ENCODE measurements at regions not wholly inside any gene's neighbourhood (a gene's known extent, or its start where the extent isn't known, plus 50 kb on each side); places are given as distances from the start of the nearest gene placed in this dataset.

DNA sequence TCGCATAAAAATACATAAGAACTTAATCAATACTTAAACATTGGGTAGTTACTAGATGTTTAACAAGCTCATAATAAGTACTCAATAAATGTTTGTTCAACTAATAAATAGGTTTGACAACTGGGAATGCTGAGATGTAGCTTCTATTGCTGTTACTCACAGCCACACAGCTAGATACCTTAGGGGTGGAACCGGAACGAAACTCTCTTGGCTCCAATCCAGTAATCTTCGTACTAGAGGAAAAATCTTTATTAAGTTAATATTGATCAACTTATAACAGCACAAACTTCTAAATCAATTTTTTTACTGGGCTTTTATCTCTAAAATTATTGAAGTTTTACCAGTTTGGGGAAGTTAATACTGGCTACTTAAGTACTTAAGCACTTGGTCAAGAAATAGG lies 247.8 kb downstream of the PAX3 start:
- TF ChIP-seq FOXA1 (IDR thresholded peaks at IDR 0.05) (no peak), SP1 (IDR thresholded peaks at IDR 0.05) (no peak), CTBP1 (IDR thresholded peaks at IDR 0.05; ENCODE audit: borderline replicate concordance) (no peak), SUZ12 (IDR thresholded peaks at IDR 0.05) (no peak), PKNOX1 (IDR thresholded peaks at IDR 0.05) (no peak), BHLHE40 (IDR thresholded peaks at IDR 0.05; ENCODE audit: borderline replicate concordance) (no peak), NFRKB (IDR thresholded peaks at IDR 0.05) (no peak), FOXM1 (IDR thresholded peaks at IDR 0.05; ENCODE audit: borderline replicate concordance) (no peak)
- DNase-seq (ENCODE audit: extremely low spot score), result no peak
- POLR2A ChIA-PET, result no interaction called here
- CTCF ChIA-PET, result interaction anchor here (1.5 kb wide), 1 partner anchor 13 kb away, joined by 5 read pairs; no protein-coding TSS in a partner anchor

- CTCF ChIA-PET, result interaction anchor here (1.5 kb wide), 1 partner anchor 12 kb away, joined by 5 read pairs; no protein-coding TSS in a partner anchor
- no peak for TF ChIP-seq ELF4 (IDR thresholded peaks at IDR 0.05)
- no peak for TF ChIP-seq SP1 (IDR thresholded peaks at IDR 0.05)
- TF ChIP-seq FOXM1 (IDR thresholded peaks at IDR 0.05; ENCODE audit: borderline replicate concordance), result no peak
- TF ChIP-seq ZNF384 (IDR thresholded peaks at IDR 0.05), result no peak
- no peak for TF ChIP-seq HDGF (IDR thresholded peaks at IDR 0.05; ENCODE audit: borderline replicate concordance)
- no peak for TF ChIP-seq NFRKB (IDR thresholded peaks at IDR 0.05)
- no peak for TF ChIP-seq FOXA1 (IDR thresholded peaks at IDR 0.05)
- DNase-seq (ENCODE audit: extremely low spot score), result no peak
Observed at GRCh38 chr2:222049946-222050345, 248.9 kb downstream of the PAX3 start.

DNA sequence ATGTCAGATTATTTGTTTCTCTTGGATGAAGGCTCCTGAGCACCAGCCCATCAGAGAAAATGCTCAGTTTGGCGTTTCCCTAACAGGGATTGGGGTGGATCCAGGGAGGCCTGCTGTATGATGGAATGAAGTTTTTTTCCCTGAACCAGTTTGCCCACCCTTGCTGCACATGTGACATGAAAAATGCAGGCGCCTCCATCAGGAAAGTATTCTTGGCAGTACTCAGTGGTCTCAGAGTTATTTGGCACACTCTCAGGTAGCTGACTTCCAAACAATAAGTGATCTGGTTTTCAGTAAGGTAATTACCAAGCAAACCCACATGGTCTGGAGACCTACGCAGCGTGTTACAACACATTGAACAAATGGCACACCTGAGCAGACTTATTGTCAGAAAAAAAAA lies 254.9 kb downstream of the PAX3 start:
- no peak for DNase-seq (ENCODE audit: extremely low spot score)
- ChIA-PET POLR2A (no interaction called here), CTCF (no interaction called here)
- TF ChIP-seq BHLHE40 (IDR thresholded peaks at IDR 0.05; ENCODE audit: borderline replicate concordance), result no peak
- TF ChIP-seq SUZ12 (IDR thresholded peaks at IDR 0.05), result no peak
- no peak for TF ChIP-seq PKNOX1 (IDR thresholded peaks at IDR 0.05)
- no peak for TF ChIP-seq NFRKB (IDR thresholded peaks at IDR 0.05)
- TF ChIP-seq ARNT (IDR thresholded peaks at IDR 0.05), result no peak
- TF ChIP-seq L3MBTL2 (conservative IDR thresholded peaks at IDR 0.05), result no peak
- TF ChIP-seq FOXA1 (IDR thresholded peaks at IDR 0.05), result no peak
- no peak for TF ChIP-seq HDGF (IDR thresholded peaks at IDR 0.05; ENCODE audit: borderline replicate concordance)
- TF ChIP-seq CTBP1 (IDR thresholded peaks at IDR 0.05; ENCODE audit: borderline replicate concordance), result no peak
- TF ChIP-seq ELF4 (IDR thresholded peaks at IDR 0.05), result no peak
- TF ChIP-seq SP1 (IDR thresholded peaks at IDR 0.05), result no peak
- no peak for TF ChIP-seq FOXK2 (IDR thresholded peaks at IDR 0.05)
- TF ChIP-seq LEF1 (IDR thresholded peaks at IDR 0.05; ENCODE audit: borderline replicate concordance), result no peak
- no peak for TF ChIP-seq TARDBP (IDR thresholded peaks at IDR 0.05)
- TF ChIP-seq FOXM1 (IDR thresholded peaks at IDR 0.05; ENCODE audit: borderline replicate concordance), result no peak
- TF ChIP-seq ZNF384 (IDR thresholded peaks at IDR 0.05), result no peak

More at GRCh38 chr2:222049946-222050345, 248.9 kb downstream of the PAX3 start:
- POLR2A ChIA-PET, result no interaction called here

- no peak for TF ChIP-seq SUZ12 (IDR thresholded peaks at IDR 0.05)
- no peak for TF ChIP-seq ZNF384 (IDR thresholded peaks at IDR 0.05)
- no peak for TF ChIP-seq PKNOX1 (IDR thresholded peaks at IDR 0.05)
- no peak for TF ChIP-seq LEF1 (IDR thresholded peaks at IDR 0.05; ENCODE audit: borderline replicate concordance)
- no peak for TF ChIP-seq L3MBTL2 (conservative IDR thresholded peaks at IDR 0.05)
- no peak for TF ChIP-seq SP1 (IDR thresholded peaks at IDR 0.05)
- no peak for TF ChIP-seq ELF4 (IDR thresholded peaks at IDR 0.05)
- no peak for TF ChIP-seq CTBP1 (IDR thresholded peaks at IDR 0.05; ENCODE audit: borderline replicate concordance)
- no peak for TF ChIP-seq FOXM1 (IDR thresholded peaks at IDR 0.05; ENCODE audit: borderline replicate concordance)
- TF ChIP-seq TARDBP (IDR thresholded peaks at IDR 0.05), result no peak
- TF ChIP-seq HDGF (IDR thresholded peaks at IDR 0.05; ENCODE audit: borderline replicate concordance), result no peak
- TF ChIP-seq FOXA1 (IDR thresholded peaks at IDR 0.05), result no peak
- no peak for TF ChIP-seq NFRKB (IDR thresholded peaks at IDR 0.05)
- TF ChIP-seq FOXK2 (IDR thresholded peaks at IDR 0.05), result no peak
- TF ChIP-seq BHLHE40 (IDR thresholded peaks at IDR 0.05; ENCODE audit: borderline replicate concordance), result no peak
- DNase-seq (ENCODE audit: extremely low spot score), result no peak
- CTCF ChIA-PET, result interaction anchor here (0.6 kb wide), 1 partner anchor 99 kb away, joined by 6 read pairs; no protein-coding TSS in a partner anchor
- POLR2A ChIA-PET, result no interaction called here
Observed at GRCh38 chr2:222042666-222043065, 256.1 kb downstream of the PAX3 start.

DNA sequence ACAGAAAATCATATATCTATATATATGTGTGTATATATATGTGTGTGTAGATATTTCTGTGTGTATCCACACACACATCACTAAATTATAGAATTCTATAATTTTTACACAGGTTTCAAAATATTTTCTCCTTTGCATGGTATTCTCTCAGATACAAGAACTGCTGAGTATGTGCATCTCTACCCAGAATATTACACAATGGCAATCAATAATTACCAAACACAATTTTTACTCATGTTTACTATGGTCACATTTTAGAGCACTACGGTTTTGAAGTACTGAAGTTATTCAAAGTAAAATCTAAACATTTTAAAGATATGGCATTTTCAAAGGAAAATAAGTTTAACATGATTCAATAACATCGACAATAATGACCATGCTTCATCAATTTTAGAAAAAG lies 258.5 kb downstream of the PAX3 start:
- CTCF ChIA-PET, result no interaction called here
- POLR2A ChIA-PET, result no interaction called here
- TF ChIP-seq LEF1 (IDR thresholded peaks at IDR 0.05; ENCODE audit: borderline replicate concordance), result no peak
- no peak for TF ChIP-seq HDGF (IDR thresholded peaks at IDR 0.05; ENCODE audit: borderline replicate concordance)
- TF ChIP-seq TARDBP (IDR thresholded peaks at IDR 0.05), result no peak
- no peak for TF ChIP-seq ZNF384 (IDR thresholded peaks at IDR 0.05)
- TF ChIP-seq CTBP1 (IDR thresholded peaks at IDR 0.05; ENCODE audit: borderline replicate concordance), result no peak
- no peak for TF ChIP-seq FOXM1 (IDR thresholded peaks at IDR 0.05; ENCODE audit: borderline replicate concordance)
- no peak for DNase-seq (ENCODE audit: extremely low spot score)

- no peak for DNase-seq (ENCODE audit: extremely low spot score)
- CTCF ChIA-PET, result interaction anchor here (0.6 kb wide), 1 partner anchor 1769 kb away, joined by 4 read pairs; no protein-coding TSS in a partner anchor
- POLR2A ChIA-PET, result no interaction called here
- no peak for TF ChIP-seq ARNT (IDR thresholded peaks at IDR 0.05)
- TF ChIP-seq NFRKB (IDR thresholded peaks at IDR 0.05), result no peak
- TF ChIP-seq HDGF (IDR thresholded peaks at IDR 0.05; ENCODE audit: borderline replicate concordance), result no peak
- no peak for TF ChIP-seq BHLHE40 (IDR thresholded peaks at IDR 0.05; ENCODE audit: borderline replicate concordance)
- TF ChIP-seq FOXM1 (IDR thresholded peaks at IDR 0.05; ENCODE audit: borderline replicate concordance), result no peak
- TF ChIP-seq LEF1 (IDR thresholded peaks at IDR 0.05; ENCODE audit: borderline replicate concordance), result no peak
- no peak for TF ChIP-seq SP1 (IDR thresholded peaks at IDR 0.05)
- no peak for TF ChIP-seq ELF4 (IDR thresholded peaks at IDR 0.05)
- no peak for TF ChIP-seq ZNF384 (IDR thresholded peaks at IDR 0.05)
- no peak for TF ChIP-seq FOXK2 (IDR thresholded peaks at IDR 0.05)
- TF ChIP-seq SUZ12 (IDR thresholded peaks at IDR 0.05), result no peak
- no peak for TF ChIP-seq CTBP1 (IDR thresholded peaks at IDR 0.05; ENCODE audit: borderline replicate concordance)
- TF ChIP-seq PKNOX1 (IDR thresholded peaks at IDR 0.05), result no peak
Observed at GRCh38 chr2:222039821-222040220, 259.0 kb downstream of the PAX3 start.
